ENCODE measurements at regions not wholly inside any gene's neighbourhood (a gene's known extent, or its start where the extent isn't known, plus 50 kb on each side); places are given as distances from the start of the nearest gene placed in this dataset.
"Not testable (repeated sequence)": the region's sequence is repeated elsewhere in the genome, so short reads cannot be mapped to it uniquely, and the experiment has no call there.

- DNase-seq: no peak
Observed at GRCh38 chr4:31678356-31678755, 958.2 kb downstream of the PCDH7 start.

GRCh38 chr4:31682796-31683195 lies 962.6 kb downstream of the PCDH7 start:
- DNase-seq: no peak

- DNase-seq: no peak
Observed at GRCh38 chr4:31687717-31688342, 967.7 kb downstream of the PCDH7 start.

GRCh38 chr4:31692399-31692940 lies 972.3 kb downstream of the PCDH7 start:
- DNase-seq: peak; percentile 8

GRCh38 chr4:31701256-31701655 lies 981.1 kb downstream of the PCDH7 start:
- DNase-seq: no peak

GRCh38 chr4:31702326-31702725 lies 982.2 kb downstream of the PCDH7 start:
- DNase-seq: no peak

- DNase-seq: no peak
Observed at GRCh38 chr4:31714238-31714637, 994.1 kb downstream of the PCDH7 start.

- no peak for DNase-seq
Observed at GRCh38 chr4:31715302-31715701, 995.1 kb downstream of the PCDH7 start.

- DNase-seq: no peak
Observed at GRCh38 chr4:31727030-31727429, 1006.9 kb downstream of the PCDH7 start.

- no peak for DNase-seq
Observed at GRCh38 chr4:31735004-31735403, 1014.8 kb downstream of the PCDH7 start.

- DNase-seq: peak; percentile 25
Observed at GRCh38 chr4:31737419-31737818, 1017.2 kb downstream of the PCDH7 start.

- no peak for DNase-seq
Observed at GRCh38 chr4:31741326-31741725, 1021.2 kb downstream of the PCDH7 start.

GRCh38 chr4:31748382-31748781 lies 1028.2 kb downstream of the PCDH7 start:
- DNase-seq: no peak

GRCh38 chr4:31750581-31750980 lies 1030.4 kb downstream of the PCDH7 start:
- DNase-seq: not testable (repeated sequence)

GRCh38 chr4:31755751-31756150 lies 1035.6 kb downstream of the PCDH7 start:
- no peak for DNase-seq

- no peak for DNase-seq
Observed at GRCh38 chr4:31768756-31769155, 1048.6 kb downstream of the PCDH7 start.

- no peak for DNase-seq
Observed at GRCh38 chr4:31783311-31783710, 1063.1 kb downstream of the PCDH7 start.

GRCh38 chr4:31784558-31784957 lies 1064.4 kb downstream of the PCDH7 start:
- DNase-seq: no peak

- no peak for DNase-seq
Observed at GRCh38 chr4:31787701-31788100, 1067.5 kb downstream of the PCDH7 start.

GRCh38 chr4:31788676-31789075 lies 1068.5 kb downstream of the PCDH7 start:
- no peak for DNase-seq

GRCh38 chr4:31791666-31792065 lies 1071.5 kb downstream of the PCDH7 start:
- no peak for DNase-seq

GRCh38 chr4:31793907-31794306 lies 1073.7 kb downstream of the PCDH7 start:
- DNase-seq: no peak

GRCh38 chr4:31797052-31797451 lies 1076.9 kb downstream of the PCDH7 start:
- DNase-seq: not testable (repeated sequence)

- DNase-seq: no peak
Observed at GRCh38 chr4:31803526-31804195, 1083.5 kb downstream of the PCDH7 start.

GRCh38 chr4:31807036-31807435 lies 1086.9 kb downstream of the PCDH7 start:
- DNase-seq: no peak
